Gastroesophageal sphincter (tissue), 4 donors: ENCODE measurements at regions not wholly inside any gene's neighbourhood (a gene's known extent, or its start where the extent isn't known, plus 50 kb on each side); places are given as distances from the start of the nearest gene placed in this dataset.

Experiments
- ATAC-seq: fragments of 150-250 bp; one replicate; pipeline ENCODE4 v1.9.1; 2016; ENCODE audit warnings: mild to moderate bottlenecking, moderate library complexity
- H3K27ac ChIP-seq, 4 donors: fragments of 200-600 bp; sonication (generic) in 3 of 4; 1 replicate in 3 of 4; 2 replicates in 1 of 4; pipeline ENCODE4 v1.5.1; 2016 to 2019
- H3K27me3 ChIP-seq: fragments of 200-600 bp; sonication (generic); one replicate; pipeline ENCODE4 v1.5.1; 2019
- H3K36me3 ChIP-seq, 2 donors: fragments of 200-600 bp; sonication (generic); one replicate each; pipeline ENCODE4 v1.5.1; 2019; ENCODE audit warnings: control low read depth in 1 of 2
- H3K4me1 ChIP-seq, 3 donors: fragments of 200-600 bp; sonication (generic); 1 replicate in 2 of 3; 2 replicates in 1 of 3; pipeline ENCODE4 v1.5.1; 2016 to 2019; ENCODE audit warnings: control low read depth in 2 of 3
- H3K4me3 ChIP-seq, 2 donors: fragments of 200-600 bp; sonication (generic); one replicate each; pipeline ENCODE4 v1.5.1; 2019; ENCODE audit warnings: mild to moderate bottlenecking in 1 of 2, moderate library complexity in 1 of 2
- H3K9me3 ChIP-seq, 3 donors: fragments of 200-600 bp; sonication (generic); one replicate each; pipeline ENCODE4 v1.5.1; 2017 to 2019; ENCODE audit warnings: control low read depth in 2 of 3
- CTCF ChIP-seq, 4 experiments: fragments of 200-600 bp in 2 of 4; fragments of 450-650 bp in 2 of 4; sonication (generic) in 1 of 4; IDR thresholded peaks; one replicate each; pipeline ENCODE4 v1.5.1; 2017 to 2019; ENCODE audit warnings: antibody characterized with exemption in 4 of 4, mild to moderate bottlenecking in 2 of 4, moderate library complexity in 2 of 4
- EP300 ChIP-seq: sonication (generic); formaldehyde crosslinking; IDR thresholded peaks from one replicate; pipeline ENCODE4 v1.6.1; 2017; ENCODE audit warnings: antibody characterized with exemption, mild to moderate bottlenecking
- POLR2A ChIP-seq, 2 donors: fragments of 450-650 bp; IDR thresholded peaks; one replicate each; pipeline ENCODE4 v1.6.1; 2017; ENCODE audit warnings: antibody characterized with exemption in 2 of 2, mild to moderate bottlenecking in 2 of 2, moderate library complexity in 1 of 2
- POLR2AphosphoS5 ChIP-seq: sonication (generic); formaldehyde crosslinking; IDR thresholded peaks from one replicate; pipeline ENCODE4 v1.6.1; 2017; ENCODE audit warnings: antibody characterized with exemption
- WGBS, 2 donors: methylation state at CpG; one replicate each; pipeline ENCODE4 v1.1.5; 2018; ENCODE audit warnings: low coverage in 1 of 2; 5-methylcytosine and 5-hydroxymethylcytosine counted together

- Histone ChIP-seq H3K4me1 (no peaks in the 10 kb centered on the region), H3K27me3 (no peaks in the 10 kb centered on the region), H3K36me3 (no peaks in the 10 kb centered on the region), H3K9me3 (peaks cover 0 to 6% (median 0%) of the 10 kb centered on the region in 3 donors), H3K4me3 (no peak overlapping the region), H3K27ac (no peak overlapping the region)
- no peak for TF ChIP-seq EP300
- TF ChIP-seq POLR2A (IDR thresholded peaks at IDR 0.05), result no peak
- TF ChIP-seq POLR2AphosphoS5, result no peak
- TF ChIP-seq CTCF (IDR thresholded peaks at IDR 0.05), result no peak
- ATAC-seq, result no peak
- WGBS, 2 donors, result 30 to 48% methylated on average over 2 to 3 of the region's 3 CpGs
These were observed 898.5 kb downstream of the DNAH5 start for GRCh38 chr5:13045897-13046551.

- no peak for TF ChIP-seq POLR2AphosphoS5
- TF ChIP-seq CTCF (IDR thresholded peaks at IDR 0.05), result no peak
- TF ChIP-seq EP300, result no peak
- TF ChIP-seq POLR2A (IDR thresholded peaks at IDR 0.05), result no peak
- WGBS, 2 donors, result 17 to 25% methylated on average over 2 of the region's 2 CpGs
- no peaks in the 10 kb centered on the region for H3K9me3 ChIP-seq
These were observed 910.4 kb downstream of the DNAH5 start for GRCh38 chr5:13034061-13034460.

GRCh38 chr5:13029211-13029610, 915.3 kb downstream of the DNAH5 start:
- TF ChIP-seq EP300 (no peak), CTCF (IDR thresholded peaks at IDR 0.05) (no peak), POLR2AphosphoS5 (no peak), POLR2A (IDR thresholded peaks at IDR 0.05) (no peak)
- no peak overlapping the region for H3K4me3 ChIP-seq
- H3K36me3 ChIP-seq, result no peaks in the 10 kb centered on the region
- ATAC-seq, result no peak
- 40 to 61% methylated on average over 1 of the region's 1 CpG for WGBS, 2 donors
- no peaks in the 10 kb centered on the region for H3K9me3 ChIP-seq
- no peak overlapping the region for H3K27ac ChIP-seq
- H3K4me1 ChIP-seq, result no peaks in the 10 kb centered on the region
- H3K27me3 ChIP-seq, result no peaks in the 10 kb centered on the region

More at GRCh38 chr5:13034061-13034460, 910.4 kb downstream of the DNAH5 start:
- H3K27ac ChIP-seq, result no peak overlapping the region
- ATAC-seq, result no peak
- H3K4me1 ChIP-seq, result no peaks in the 10 kb centered on the region
- no peaks in the 10 kb centered on the region for H3K27me3 ChIP-seq
- no peaks in the 10 kb centered on the region for H3K36me3 ChIP-seq
- H3K4me3 ChIP-seq, result no peak overlapping the region

GRCh38 chr5:13027874-13028273, 916.6 kb downstream of the DNAH5 start:
- Histone ChIP-seq H3K4me3 (no peak overlapping the region), H3K27me3 (no peaks in the 10 kb centered on the region), H3K27ac (no peak overlapping the region), H3K4me1 (no peaks in the 10 kb centered on the region), H3K9me3 (no peaks in the 10 kb centered on the region), H3K36me3 (no peaks in the 10 kb centered on the region)
- no peak for ATAC-seq
- 21 to 36% methylated on average over 4 of the region's 4 CpGs for WGBS, 2 donors
- TF ChIP-seq POLR2AphosphoS5, result no peak
- TF ChIP-seq POLR2A (IDR thresholded peaks at IDR 0.05), result no peak
- TF ChIP-seq CTCF (IDR thresholded peaks at IDR 0.05), result no peak
- no peak for TF ChIP-seq EP300

- WGBS, 2 donors, result 60 to 67% methylated on average over 1 of the region's 1 CpG
- Histone ChIP-seq H3K36me3 (no peaks in the 10 kb centered on the region), H3K27ac (no peak overlapping the region), H3K4me3 (no peak overlapping the region), H3K27me3 (no peaks in the 10 kb centered on the region), H3K4me1 (no peaks in the 10 kb centered on the region), H3K9me3 (no peaks in the 10 kb centered on the region)
- TF ChIP-seq POLR2AphosphoS5, result no peak
- TF ChIP-seq EP300, result no peak
- TF ChIP-seq POLR2A (IDR thresholded peaks at IDR 0.05), result no peak
- ATAC-seq, result no peak
These were observed 924.8 kb downstream of the DNAH5 start for GRCh38 chr5:13019729-13020128.
